DOHH2 (cell line): ENCODE measurements at regions not wholly inside any gene's neighbourhood (a gene's known extent, or its start where the extent isn't known, plus 50 kb on each side); places are given as distances from the start of the nearest gene placed in this dataset.

Experiments
- H3F3A ChIP-seq: fragments of 200-600 bp; sonication (generic), shearing (Covaris generic); 2 replicates; pipeline ENCODE4 v1.6.0; 2016; ENCODE audit warnings: antibody characterized with exemption, mild to moderate bottlenecking; ENCODE audit not compliant: control insufficient read depth, insufficient read depth
- H3K27ac ChIP-seq: fragments of 200-600 bp; sonication (generic); 2 replicates; pipeline ENCODE4 v1.5.1; 2014; ENCODE audit warnings: low read depth, mild to moderate bottlenecking, low read length, moderate library complexity
- H3K27me3 ChIP-seq: fragments of 200-600 bp; sonication (generic); 2 replicates; pipeline ENCODE4 v1.6.1; 2014; ENCODE audit warnings: mild to moderate bottlenecking, low read length, mixed read lengths; ENCODE audit not compliant: control insufficient read depth
- H3K36me3 ChIP-seq: fragments of 200-600 bp; sonication (generic); 2 replicates; pipeline ENCODE4 v1.6.1; 2014; ENCODE audit warnings: mild to moderate bottlenecking, low read length, moderate library complexity, mixed read lengths; ENCODE audit not compliant: control insufficient read depth
- H3K4me1 ChIP-seq: fragments of 200-600 bp; sonication (generic); 2 replicates; pipeline ENCODE4 v1.6.1; 2014; ENCODE audit warnings: mild to moderate bottlenecking, low read length, mixed read lengths; ENCODE audit not compliant: control insufficient read depth
- H3K4me2 ChIP-seq: fragments of 200-600 bp; sonication (generic); 2 replicates; pipeline ENCODE4 v1.6.0; 2014; ENCODE audit warnings: mild to moderate bottlenecking, low read length, moderate library complexity
- H3K4me3 ChIP-seq: fragments of 200-600 bp; sonication (generic); 2 replicates; pipeline ENCODE4 v1.5.1; 2014; ENCODE audit warnings: mild to moderate bottlenecking, low read length, mixed read lengths
- H3K79me2 ChIP-seq: fragments of 200-600 bp; sonication (generic); 2 replicates; pipeline ENCODE4 v1.6.1; 2014; ENCODE audit warnings: mild to moderate bottlenecking, low read length, mixed read lengths; ENCODE audit not compliant: control insufficient read depth
- H3K9me2 ChIP-seq: fragments of 200-600 bp; sonication (generic); replicated peaks from 2 replicates; pipeline ENCODE4 v1.6.1; 2014; ENCODE audit warnings: mild to moderate bottlenecking, low read length, mixed read lengths; ENCODE audit not compliant: control insufficient read depth
- H3K9me3 ChIP-seq: fragments of 200-600 bp; sonication (generic); 2 replicates; pipeline ENCODE4 v1.6.1; 2014; ENCODE audit warnings: antibody characterized with exemption, low read length, mixed read lengths; ENCODE audit not compliant: control insufficient read depth, insufficient read depth
- H4K20me1 ChIP-seq: fragments of 200-600 bp; sonication (generic); 2 replicates; pipeline ENCODE4 v1.6.0; 2014; ENCODE audit warnings: low read depth, mild to moderate bottlenecking, antibody characterized with exemption, low read length, moderate library complexity; ENCODE audit not compliant: control insufficient read depth, insufficient read depth
- EZH2phosphoT487 ChIP-seq: fragments of 200-600 bp; sonication (generic); IDR thresholded peaks from 2 replicates; pipeline ENCODE4 v1.6.1; 2017; ENCODE audit warnings: borderline replicate concordance, mild to moderate bottlenecking, antibody characterized with exemption, low read length, moderate library complexity, mixed read lengths
- TF ChIP-seq, protein P1 (sequence below): fragments of 200-600 bp; sonication (generic); IDR thresholded peaks from one replicate; pipeline ENCODE4 v1.5.1; 2014; ENCODE audit warnings: antibody characterized with exemption, mild to moderate bottlenecking, low read depth, low read length; ENCODE audit not compliant: poor library complexity, severe bottlenecking

DNA sequence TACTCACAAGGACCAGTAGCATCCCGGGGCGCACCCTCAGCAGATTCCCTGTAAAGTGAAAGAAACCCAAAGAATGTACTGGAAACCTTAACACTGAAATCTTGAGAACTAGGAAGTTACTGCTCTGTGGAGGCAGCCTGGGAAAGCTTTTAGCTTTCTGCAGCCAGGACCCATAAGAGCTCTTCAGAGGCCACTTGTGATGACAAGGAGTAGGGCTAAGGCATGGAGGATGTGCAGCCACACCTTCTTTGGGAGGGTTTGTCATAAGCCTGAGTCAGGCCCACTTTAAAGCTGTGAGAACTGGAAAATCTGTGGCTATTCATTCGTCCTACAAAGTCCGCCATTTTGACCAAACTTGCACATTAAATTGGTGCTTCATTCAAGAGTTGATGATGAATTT is 291.1 kb upstream of the TLE4 start:
- no peak overlapping the region for H3K27ac ChIP-seq
- no peaks in the 10 kb centered on the region for H3K9me2 ChIP-seq
- no peak overlapping the region for H3K4me2 ChIP-seq
- H3K27me3 ChIP-seq: no peaks in the 10 kb centered on the region
- no peaks in the 10 kb centered on the region; the same call in 1 of the 2 replicates for H3K9me3 ChIP-seq
- TF ChIP-seq EZH2phosphoT487: no peak
- TF ChIP-seq, protein P1, sequence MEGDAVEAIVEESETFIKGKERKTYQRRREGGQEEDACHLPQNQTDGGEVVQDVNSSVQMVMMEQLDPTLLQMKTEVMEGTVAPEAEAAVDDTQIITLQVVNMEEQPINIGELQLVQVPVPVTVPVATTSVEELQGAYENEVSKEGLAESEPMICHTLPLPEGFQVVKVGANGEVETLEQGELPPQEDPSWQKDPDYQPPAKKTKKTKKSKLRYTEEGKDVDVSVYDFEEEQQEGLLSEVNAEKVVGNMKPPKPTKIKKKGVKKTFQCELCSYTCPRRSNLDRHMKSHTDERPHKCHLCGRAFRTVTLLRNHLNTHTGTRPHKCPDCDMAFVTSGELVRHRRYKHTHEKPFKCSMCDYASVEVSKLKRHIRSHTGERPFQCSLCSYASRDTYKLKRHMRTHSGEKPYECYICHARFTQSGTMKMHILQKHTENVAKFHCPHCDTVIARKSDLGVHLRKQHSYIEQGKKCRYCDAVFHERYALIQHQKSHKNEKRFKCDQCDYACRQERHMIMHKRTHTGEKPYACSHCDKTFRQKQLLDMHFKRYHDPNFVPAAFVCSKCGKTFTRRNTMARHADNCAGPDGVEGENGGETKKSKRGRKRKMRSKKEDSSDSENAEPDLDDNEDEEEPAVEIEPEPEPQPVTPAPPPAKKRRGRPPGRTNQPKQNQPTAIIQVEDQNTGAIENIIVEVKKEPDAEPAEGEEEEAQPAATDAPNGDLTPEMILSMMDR: no peak
- no peaks in the 10 kb centered on the region for H4K20me1 ChIP-seq
- H3K4me1 ChIP-seq: no peaks in the 10 kb centered on the region
- no peaks in the 10 kb centered on the region for H3K36me3 ChIP-seq
- no peaks in the 10 kb centered on the region for H3F3A ChIP-seq
- H3K79me2 ChIP-seq: no peaks in the 10 kb centered on the region
- H3K4me3 ChIP-seq: no peak overlapping the region

GRCh38 chr9:79284081-79284480 is 287.7 kb upstream of the TLE4 start:
- Histone ChIP-seq H3K9me2 (no peaks in the 10 kb centered on the region), H3F3A (no peaks in the 10 kb centered on the region), H3K79me2 (no peaks in the 10 kb centered on the region), H3K4me3 (no peak overlapping the region), H4K20me1 (no peaks in the 10 kb centered on the region), H3K36me3 (no peaks in the 10 kb centered on the region), H3K4me1 (no peaks in the 10 kb centered on the region), H3K27me3 (no peaks in the 10 kb centered on the region), H3K9me3 (no peaks in the 10 kb centered on the region; the same call in 1 of the 2 replicates), H3K27ac (no peak overlapping the region), H3K4me2 (no peak overlapping the region)
- no peak for TF ChIP-seq EZH2phosphoT487
- TF ChIP-seq, protein P1: no peak

DNA sequence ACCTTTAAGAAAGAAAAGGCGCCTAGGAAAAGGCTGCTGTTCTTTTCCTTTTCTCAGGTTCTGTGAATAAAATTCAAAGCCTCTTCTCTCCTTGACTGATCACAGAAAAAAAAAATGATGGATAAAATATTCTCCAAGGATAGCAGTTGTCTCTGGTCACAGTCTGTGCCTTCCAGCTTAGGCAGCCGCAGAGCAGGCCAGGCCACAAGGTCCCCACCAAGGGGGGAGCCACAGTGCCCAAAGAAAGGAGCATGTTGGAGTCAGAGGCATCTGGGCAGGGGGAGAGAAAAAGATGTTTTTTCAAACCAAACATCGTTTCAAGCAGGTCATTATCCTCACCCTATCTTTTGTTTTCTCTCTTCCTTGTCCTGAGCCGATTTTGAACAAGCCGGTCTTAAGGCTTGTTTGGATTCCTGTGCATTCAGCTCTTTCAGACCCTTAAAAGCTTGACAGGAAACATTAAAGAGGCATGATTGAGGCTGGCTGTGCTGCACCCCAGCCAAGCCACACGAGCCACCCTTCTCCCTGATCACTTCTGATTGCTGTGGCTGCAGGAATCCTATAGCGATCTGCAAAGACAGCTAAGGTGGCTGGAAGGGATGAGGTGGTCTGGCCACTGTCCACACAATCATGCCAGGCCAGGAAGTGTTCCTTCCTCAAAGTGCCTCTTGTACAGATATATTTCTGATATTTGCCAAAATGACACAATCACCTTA is 284.6 kb upstream of the TLE4 start:
- Histone ChIP-seq H3K36me3 (no peaks in the 10 kb centered on the region), H3K79me2 (no peaks in the 10 kb centered on the region), H3K27ac (no peak overlapping the region), H3K27me3 (no peaks in the 10 kb centered on the region), H3K9me3 (no peaks in the 10 kb centered on the region), H3K4me1 (no peaks in the 10 kb centered on the region), H3K4me2 (no peak overlapping the region), H4K20me1 (no peaks in the 10 kb centered on the region), H3K9me2 (no peaks in the 10 kb centered on the region), H3F3A (no peaks in the 10 kb centered on the region), H3K4me3 (no peak overlapping the region)
- TF ChIP-seq EZH2phosphoT487: no peak
- TF ChIP-seq, protein P1: no peak
